Frontal cortex (tissue), 3 donors: ENCODE measurements at regions not wholly inside any gene's neighbourhood (a gene's known extent, or its start where the extent isn't known, plus 50 kb on each side); places are given as distances from the start of the nearest gene placed in this dataset.
"Not testable (repeated sequence)": the region's sequence is repeated elsewhere in the genome, so short reads cannot be mapped to it uniquely, and the experiment has no call there.

Experiments used
- DNase-seq, 2 donors: peaks; one replicate each; pipeline ENCODE4 v3.0.0; 2012; ENCODE audit warnings: low spot score in 2 of 2
- FAIRE-seq: peaks from 2 replicates; lab custom pipeline; 2012; peaks lifted over from hg19 to GRCh38; lab: Jason Lieb, UNC
- donor health status: control.
- donor health status: control.
- donor health status: control.

GRCh38 chr13:22800526-22801401 lies 380.0 kb upstream of the SGCG start:
- DNase-seq (no peak), FAIRE-seq (no peak)

GRCh38 chr13:22801402-22802003 lies 379.3 kb upstream of the SGCG start:
- DNase-seq (peak in 1 of 2 donors; percentile 10), FAIRE-seq (peak; percentile 77)

GRCh38 chr13:22812793-22813192 lies 368.0 kb upstream of the SGCG start:
- DNase-seq, result no peak

DNA sequence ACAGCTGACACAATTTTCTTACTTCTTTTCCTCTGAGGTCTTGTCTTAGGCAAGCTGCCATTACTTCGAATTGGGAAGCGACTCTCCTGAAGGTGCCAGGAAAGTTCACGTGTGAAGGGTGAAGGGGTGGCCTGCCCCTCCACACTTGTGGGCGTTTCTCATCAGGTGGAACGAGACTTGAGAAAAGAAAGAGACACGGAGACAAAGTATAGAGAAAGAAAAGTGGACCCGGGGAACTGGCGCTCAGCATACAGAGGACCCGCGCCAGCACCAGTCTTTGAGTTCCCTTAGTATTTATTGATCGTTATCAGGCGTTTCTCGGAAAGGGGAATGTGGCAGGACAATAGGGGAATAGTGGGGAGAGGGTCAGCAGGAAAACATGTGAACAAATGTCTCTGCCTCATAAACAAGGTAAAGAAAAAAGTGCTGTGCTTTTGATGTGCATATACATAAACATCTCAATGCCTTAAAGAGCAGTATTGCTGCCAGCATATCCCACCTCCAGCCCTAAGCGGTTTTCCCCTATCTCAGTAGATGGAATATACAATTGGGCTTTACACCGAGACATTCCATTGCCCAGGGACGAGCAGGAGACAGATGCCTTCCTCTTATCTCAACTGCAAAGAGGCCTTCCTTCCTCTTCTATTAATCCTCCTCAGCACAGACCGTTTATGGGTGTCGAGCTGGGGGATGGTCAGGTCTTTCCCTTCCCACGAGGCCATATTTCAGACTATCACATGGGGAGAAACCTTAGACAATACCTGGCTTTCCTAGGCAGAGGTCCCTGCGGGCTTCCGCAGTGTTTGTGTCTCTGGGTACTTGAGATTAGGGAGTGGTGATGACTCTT lies 367.0 kb upstream of the SGCG start:
- DNase-seq, FAIRE-seq: not testable (repeated sequence)

More at GRCh38 chr13:22812793-22813192, 368.0 kb upstream of the SGCG start:
- FAIRE-seq, result no peak

DNA sequence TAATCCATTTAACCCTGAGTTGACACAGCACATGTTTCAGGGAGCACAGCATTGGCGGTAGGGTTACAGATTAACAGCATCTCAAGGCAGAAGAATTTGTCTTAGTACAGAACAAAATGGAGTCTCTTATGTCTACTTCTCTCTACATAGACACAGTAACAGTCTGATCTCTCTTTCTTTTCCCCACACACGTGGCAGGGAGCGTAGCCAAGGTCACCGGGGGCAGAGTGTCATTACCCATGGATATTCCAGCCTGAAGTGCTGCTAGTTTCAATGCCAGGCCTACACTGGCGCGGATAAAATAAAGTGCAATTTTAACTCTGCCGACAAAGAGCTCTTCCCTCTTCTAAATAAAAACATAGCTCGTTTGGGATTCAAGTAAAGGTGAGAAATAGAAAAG lies 366.3 kb upstream of the SGCG start:
- DNase-seq, FAIRE-seq: not testable (repeated sequence)

GRCh38 chr13:22821589-22821988 lies 359.2 kb upstream of the SGCG start:
- DNase-seq, result no peak
- FAIRE-seq, result no peak

GRCh38 chr13:22825186-22825585 lies 355.6 kb upstream of the SGCG start:
- no peak for FAIRE-seq
- no peak for DNase-seq

DNA sequence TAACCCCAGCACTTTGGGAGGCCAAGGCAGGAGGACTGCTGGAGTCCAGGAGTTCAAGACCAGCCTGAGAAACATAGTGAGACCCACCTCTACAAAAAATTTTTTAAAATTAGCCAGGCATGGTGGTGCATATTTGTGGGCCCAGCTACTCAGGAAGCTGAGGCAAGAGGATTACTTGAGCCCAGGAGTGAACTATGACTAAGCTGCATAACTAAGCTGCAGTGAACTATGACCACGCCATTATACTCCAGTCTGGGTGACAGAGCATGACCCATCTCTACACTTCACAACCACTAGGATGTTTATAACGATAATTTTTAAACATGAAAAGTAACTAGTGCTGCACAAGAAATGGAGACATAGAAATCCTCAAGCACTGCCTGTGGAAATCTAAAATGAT lies 352.7 kb upstream of the SGCG start:
- DNase-seq, result no peak
- FAIRE-seq, result no peak

DNA sequence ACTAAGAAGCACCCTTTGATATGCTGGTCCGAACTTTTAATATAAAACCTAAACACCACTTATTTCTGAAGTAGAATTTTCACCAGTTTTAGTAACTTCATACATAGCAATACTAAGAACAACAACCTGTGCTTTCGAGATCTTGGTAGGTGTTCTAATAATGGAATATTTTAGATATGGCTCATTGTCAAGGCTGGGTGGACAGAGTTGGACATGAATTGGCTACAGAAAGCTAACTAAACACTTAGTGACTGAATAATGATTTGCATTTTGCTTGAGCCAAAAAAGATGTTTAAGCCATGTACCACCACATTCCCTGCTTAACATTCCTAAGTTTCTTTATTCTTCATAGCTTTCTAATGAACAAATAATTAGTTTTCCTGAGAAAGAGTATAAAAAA lies 344.3 kb upstream of the SGCG start:
- no peak for FAIRE-seq
- DNase-seq, result no peak

DNA sequence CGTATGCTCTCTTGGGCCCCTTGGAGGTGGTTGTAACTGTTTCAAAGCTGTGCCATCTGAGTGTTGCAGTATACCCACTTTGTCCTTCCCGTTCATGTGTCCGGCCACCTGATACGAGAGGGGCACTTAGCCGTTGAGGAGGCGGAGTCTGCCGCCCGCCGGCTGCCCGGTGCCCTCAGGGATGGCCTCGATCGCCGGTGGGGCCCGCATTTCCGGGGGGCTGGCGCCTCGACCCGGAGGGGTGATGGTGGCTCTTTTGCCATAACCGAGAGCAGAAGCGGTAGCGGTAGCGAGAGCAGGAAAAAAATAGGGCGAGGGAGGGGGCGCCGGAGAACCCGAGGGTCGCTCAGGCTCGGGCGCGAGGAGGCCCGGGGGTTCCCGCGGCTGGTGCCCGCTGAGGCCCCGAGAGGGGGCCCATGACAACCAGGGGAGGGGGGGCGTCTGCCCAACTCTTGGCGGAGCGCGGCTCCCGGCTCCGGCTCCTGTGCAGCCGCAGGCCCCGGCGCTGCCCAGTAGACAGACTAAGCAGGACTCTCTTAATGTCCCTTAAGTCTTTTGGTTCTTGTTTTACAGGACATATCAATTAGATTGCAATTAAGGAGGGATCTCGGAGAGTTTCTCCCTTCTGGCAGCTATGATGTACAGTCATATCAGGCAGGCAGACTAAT lies 342.7 kb upstream of the SGCG start:
- DNase-seq (peak in 1 of 2 donors; percentile 15), FAIRE-seq (no peak)

GRCh38 chr13:22839603-22840530 lies 340.9 kb upstream of the SGCG start:
- FAIRE-seq (no peak), DNase-seq (no peak)

- DNase-seq, result no peak
- FAIRE-seq, result no peak
Measured at GRCh38 chr13:22846551-22846950, 334.2 kb upstream of the SGCG start.

GRCh38 chr13:22848539-22849052 lies 332.2 kb upstream of the SGCG start:
- FAIRE-seq, result no peak
- no peak for DNase-seq

GRCh38 chr13:22855926-22856325 lies 324.9 kb upstream of the SGCG start:
- FAIRE-seq (no peak), DNase-seq (no peak)

GRCh38 chr13:22858980-22859379 lies 321.8 kb upstream of the SGCG start:
- DNase-seq, FAIRE-seq: not testable (repeated sequence)

- not testable (repeated sequence) for DNase-seq, FAIRE-seq
Measured at GRCh38 chr13:22859411-22859810, 321.4 kb upstream of the SGCG start.

- DNase-seq (no peak), FAIRE-seq (no peak)
Measured at GRCh38 chr13:22861958-22862466, 318.8 kb upstream of the SGCG start.

DNA sequence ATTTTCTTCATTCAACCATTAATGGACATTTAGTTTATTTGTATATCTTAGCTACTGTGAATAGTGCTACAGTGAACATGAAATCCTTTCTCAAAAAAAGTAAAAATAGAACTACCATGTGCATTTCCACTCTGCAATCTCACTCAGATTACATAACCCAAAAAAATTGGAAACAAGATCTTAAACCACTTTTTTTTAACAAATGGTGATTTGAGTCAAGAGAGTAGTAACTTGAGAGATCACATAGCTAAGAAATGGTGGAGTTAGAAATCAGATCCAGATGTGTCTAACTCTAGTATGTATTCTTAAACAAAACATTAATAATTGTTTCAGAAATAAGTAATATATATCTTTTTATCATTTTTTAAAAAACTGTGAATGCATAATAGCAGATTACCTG lies 318.3 kb upstream of the SGCG start:
- DNase-seq (no peak), FAIRE-seq (no peak)
